HUES48 (cell line): ENCODE measurements at regions not wholly inside any gene's neighbourhood (a gene's known extent, or its start where the extent isn't known, plus 50 kb on each side); places are given as distances from the start of the nearest gene placed in this dataset.

Source experiments
- H3K27ac ChIP-seq: one replicate; pipeline ENCODE4 v1.7.0; 2013; ENCODE audit warnings: low read depth, low read length, inconsistent platforms
- H3K27me3 ChIP-seq: 2 replicates; pipeline ENCODE4 v1.6.1; 2013; ENCODE audit warnings: mild to moderate bottlenecking, low read length; ENCODE audit not compliant: control insufficient read depth, insufficient read depth
- H3K36me3 ChIP-seq: 2 replicates; pipeline ENCODE4 v1.6.1; 2013; ENCODE audit warnings: low read length; ENCODE audit not compliant: control insufficient read depth, insufficient read depth
- H3K4me1 ChIP-seq: 2 replicates; pipeline ENCODE4 v1.6.1; 2013; ENCODE audit warnings: mild to moderate bottlenecking, low read length; ENCODE audit not compliant: control insufficient read depth, insufficient read depth
- H3K4me3 ChIP-seq: 2 replicates; pipeline ENCODE4 v1.5.1; 2013; ENCODE audit warnings: mild to moderate bottlenecking, low read depth, low read length
- H3K9ac ChIP-seq: 2 replicates; pipeline ENCODE4 v1.6.1; 2013; ENCODE audit warnings: mild to moderate bottlenecking, low read depth, low read length, moderate library complexity
- H3K9me3 ChIP-seq: 2 replicates; pipeline ENCODE4 v1.6.1; 2013; ENCODE audit warnings: low read length; ENCODE audit not compliant: control insufficient read depth, insufficient read depth

- H3K4me3 ChIP-seq: no peak overlapping the region
- no peak overlapping the region for H3K9ac ChIP-seq
- no peaks in the 10 kb centered on the region for H3K36me3 ChIP-seq
- H3K4me1 ChIP-seq: no peaks in the 10 kb centered on the region
- no peaks in the 10 kb centered on the region for H3K9me3 ChIP-seq
- H3K27ac ChIP-seq: no peak overlapping the region
- H3K27me3 ChIP-seq: no peaks in the 10 kb centered on the region
Observed at GRCh38 chr13:89857502-89857901, 1490.0 kb upstream of the MIR17HG start.

DNA sequence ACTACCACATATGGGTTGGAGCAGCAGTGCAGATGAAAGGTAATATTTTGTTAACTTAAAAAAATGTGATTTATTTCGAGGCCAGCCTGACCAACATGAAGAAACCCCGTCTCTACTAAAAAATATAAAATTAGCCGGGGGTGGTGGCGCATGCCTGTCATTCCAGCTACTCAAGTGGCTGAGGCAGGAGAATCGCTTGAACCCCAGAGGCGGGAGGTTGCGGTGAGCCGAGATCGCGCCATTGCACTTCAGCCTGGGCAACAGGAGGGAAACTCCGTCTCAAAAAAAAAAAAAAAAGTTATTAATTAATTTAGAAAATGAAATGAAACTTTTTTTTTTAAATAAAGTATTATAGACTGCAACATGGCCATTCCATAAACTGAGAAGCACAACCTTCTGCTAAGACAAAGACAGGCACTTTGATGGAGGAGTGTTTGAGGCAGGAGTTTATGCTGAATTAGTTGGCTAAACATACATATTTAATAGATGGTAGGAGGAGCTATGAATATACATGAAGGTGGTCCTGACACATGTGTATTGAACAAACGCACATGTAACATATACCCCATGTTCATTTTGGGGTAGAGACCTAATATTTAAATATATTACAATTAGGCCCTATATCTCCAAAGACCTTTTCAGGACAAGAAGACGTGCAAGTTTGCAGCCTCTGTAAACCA, 1485.3 kb upstream of the MIR17HG start:
- Histone ChIP-seq H3K4me1 (no peaks in the 10 kb centered on the region), H3K9ac (no peak overlapping the region), H3K9me3 (no peaks in the 10 kb centered on the region), H3K4me3 (no peak overlapping the region), H3K36me3 (no peaks in the 10 kb centered on the region), H3K27me3 (no peaks in the 10 kb centered on the region), H3K27ac (no peak overlapping the region)

DNA sequence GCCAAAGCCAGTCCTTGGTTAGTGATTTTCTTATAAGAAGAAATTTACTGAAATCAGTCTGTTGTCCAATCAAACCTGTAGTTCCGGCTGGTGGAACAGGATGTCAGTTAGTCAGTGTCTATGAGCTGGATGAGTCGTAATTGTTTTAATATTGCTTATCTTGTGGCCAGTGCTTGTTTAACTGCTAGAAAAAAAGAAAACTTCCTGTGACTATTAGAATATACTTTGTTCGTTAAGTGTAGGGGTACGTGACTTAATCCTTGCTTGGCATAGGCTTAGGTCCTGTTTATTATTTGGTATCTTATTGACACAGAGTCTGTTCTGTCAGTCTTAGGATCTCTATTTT, 1484.8 kb upstream of the MIR17HG start:
- H3K4me3 ChIP-seq: no peak overlapping the region
- H3K4me1 ChIP-seq: no peaks in the 10 kb centered on the region
- no peak overlapping the region for H3K9ac ChIP-seq
- no peaks in the 10 kb centered on the region for H3K9me3 ChIP-seq
- no peaks in the 10 kb centered on the region for H3K36me3 ChIP-seq
- no peaks in the 10 kb centered on the region for H3K27me3 ChIP-seq
- H3K27ac ChIP-seq: no peak overlapping the region

GRCh38 chr13:89865164-89866064, 1482.1 kb upstream of the MIR17HG start:
- Histone ChIP-seq H3K27me3 (no peaks in the 10 kb centered on the region), H3K9ac (no peak overlapping the region), H3K36me3 (no peaks in the 10 kb centered on the region), H3K4me3 (no peak overlapping the region), H3K9me3 (no peaks in the 10 kb centered on the region), H3K4me1 (no peaks in the 10 kb centered on the region), H3K27ac (no peak overlapping the region)

DNA sequence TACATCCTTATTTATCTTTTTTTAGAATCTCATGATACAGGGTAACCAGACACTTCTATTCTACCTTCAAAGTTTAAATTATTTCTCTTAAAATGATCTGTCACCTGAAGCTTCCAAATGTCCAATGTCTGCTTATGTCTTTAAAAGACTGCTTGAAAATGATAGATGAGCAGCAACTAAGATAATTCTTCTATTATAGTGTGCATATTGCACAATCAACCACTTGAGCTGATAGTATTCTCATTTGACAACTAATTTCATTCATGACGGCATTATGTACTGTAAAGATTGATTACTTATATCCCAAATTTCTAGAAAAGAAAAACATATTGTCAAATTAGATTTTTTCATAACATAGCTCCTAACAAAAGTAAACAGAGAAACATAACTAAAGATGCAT, 1478.2 kb upstream of the MIR17HG start:
- Histone ChIP-seq H3K36me3 (no peaks in the 10 kb centered on the region), H3K27me3 (no peaks in the 10 kb centered on the region), H3K4me1 (no peaks in the 10 kb centered on the region), H3K9ac (no peak overlapping the region), H3K9me3 (no peaks in the 10 kb centered on the region), H3K4me3 (no peak overlapping the region), H3K27ac (no peak overlapping the region)

DNA sequence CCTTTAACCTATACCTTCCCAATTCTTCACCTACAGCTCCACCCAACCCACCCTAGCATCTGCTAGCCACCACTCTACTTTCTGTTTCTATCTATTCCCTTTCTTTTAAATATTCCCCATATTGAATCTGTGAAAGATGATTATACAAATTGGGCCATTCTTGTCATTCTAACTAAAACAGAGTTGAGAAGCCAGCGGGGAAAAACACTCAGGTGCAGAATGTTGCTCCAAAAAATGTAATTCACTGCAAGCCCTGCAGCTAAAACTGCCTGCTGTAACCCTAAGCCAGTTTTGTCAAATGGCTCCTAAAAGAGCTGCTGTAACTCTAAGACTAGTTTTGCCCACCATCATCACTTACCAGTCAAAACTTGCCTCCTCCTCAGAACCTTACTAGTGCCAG, 1468.6 kb upstream of the MIR17HG start:
- no peak overlapping the region for H3K4me3 ChIP-seq
- no peak overlapping the region for H3K27ac ChIP-seq
- no peaks in the 10 kb centered on the region for H3K27me3 ChIP-seq
- H3K36me3 ChIP-seq: no peaks in the 10 kb centered on the region
- H3K9ac ChIP-seq: no peak overlapping the region
- no peaks in the 10 kb centered on the region for H3K4me1 ChIP-seq
- H3K9me3 ChIP-seq: no peaks in the 10 kb centered on the region

- Histone ChIP-seq H3K4me3 (no peak overlapping the region), H3K27me3 (no peaks in the 10 kb centered on the region), H3K9me3 (no peaks in the 10 kb centered on the region), H3K27ac (no peak overlapping the region), H3K9ac (no peak overlapping the region), H3K4me1 (no peaks in the 10 kb centered on the region), H3K36me3 (no peaks in the 10 kb centered on the region)
Observed at GRCh38 chr13:89880201-89880600, 1467.3 kb upstream of the MIR17HG start.

GRCh38 chr13:89883893-89884448, 1463.5 kb upstream of the MIR17HG start:
- no peaks in the 10 kb centered on the region for H3K4me1 ChIP-seq
- no peaks in the 10 kb centered on the region for H3K27me3 ChIP-seq
- no peak overlapping the region for H3K27ac ChIP-seq
- no peaks in the 10 kb centered on the region for H3K9me3 ChIP-seq
- H3K36me3 ChIP-seq: no peaks in the 10 kb centered on the region
- H3K4me3 ChIP-seq: no peak overlapping the region
- no peak overlapping the region for H3K9ac ChIP-seq

- no peak overlapping the region for H3K4me3 ChIP-seq
- H3K9ac ChIP-seq: no peak overlapping the region
- H3K27me3 ChIP-seq: no peaks in the 10 kb centered on the region
- H3K9me3 ChIP-seq: no peaks in the 10 kb centered on the region
- H3K27ac ChIP-seq: no peak overlapping the region
- H3K36me3 ChIP-seq: no peaks in the 10 kb centered on the region
- H3K4me1 ChIP-seq: no peaks in the 10 kb centered on the region
Observed at GRCh38 chr13:89890806-89891205, 1456.7 kb upstream of the MIR17HG start.

DNA sequence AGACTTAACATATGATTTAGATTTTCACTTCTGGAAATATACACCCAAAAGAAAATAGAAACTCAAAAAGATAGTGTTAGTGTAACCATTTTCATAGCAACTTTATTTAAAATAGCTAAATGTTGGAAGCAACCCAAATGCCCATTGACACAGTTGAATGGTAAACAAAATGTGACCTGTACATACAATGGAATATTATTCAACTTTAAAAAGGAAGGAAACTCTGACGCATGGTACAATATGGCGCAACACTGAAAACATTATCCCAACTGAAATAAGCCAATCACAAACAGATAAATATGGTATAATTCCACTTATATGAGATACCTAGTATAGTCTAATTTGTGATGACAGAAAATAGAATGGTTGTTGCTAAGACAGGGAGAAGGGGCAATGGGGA, 1456.1 kb upstream of the MIR17HG start:
- Histone ChIP-seq H3K9ac (no peak overlapping the region), H3K4me3 (no peak overlapping the region), H3K4me1 (no peaks in the 10 kb centered on the region), H3K9me3 (no peaks in the 10 kb centered on the region), H3K27ac (no peak overlapping the region), H3K36me3 (no peaks in the 10 kb centered on the region), H3K27me3 (no peaks in the 10 kb centered on the region)

GRCh38 chr13:89897681-89898080, 1449.8 kb upstream of the MIR17HG start:
- H3K9ac ChIP-seq: no peak overlapping the region
- H3K4me3 ChIP-seq: no peak overlapping the region
- H3K27ac ChIP-seq: no peak overlapping the region
- H3K36me3 ChIP-seq: no peaks in the 10 kb centered on the region
- H3K9me3 ChIP-seq: no peaks in the 10 kb centered on the region
- H3K4me1 ChIP-seq: no peaks in the 10 kb centered on the region
- no peaks in the 10 kb centered on the region for H3K27me3 ChIP-seq
